ENCODE measurements at regions not wholly inside any gene's neighbourhood (a gene's known extent, or its start where the extent isn't known, plus 50 kb on each side); places are given as distances from the start of the nearest gene placed in this dataset.

DNA sequence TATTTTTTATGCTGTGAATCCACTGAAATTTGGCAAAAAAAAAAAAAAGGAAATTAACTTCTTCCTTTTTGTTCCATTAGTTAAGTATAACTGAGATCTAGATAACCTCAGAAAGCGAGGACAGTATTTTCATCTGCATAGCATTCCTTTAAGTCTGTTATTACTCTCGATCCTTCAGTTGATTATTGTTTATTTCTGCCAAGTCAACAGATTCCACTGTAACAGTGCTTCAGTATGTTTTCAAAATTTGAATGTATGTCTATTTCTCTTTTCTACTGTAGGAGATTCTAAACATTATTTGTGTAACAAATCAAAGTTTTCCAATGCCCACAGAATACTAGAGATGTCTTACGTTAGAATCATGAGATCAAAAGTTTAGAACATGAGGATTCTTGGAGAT is 133.1 kb upstream of the RGPD4 start:
- peaks cover 52% of the 10 kb centered on the region for H3K36me3 ChIP-seq (ENCODE audit: control insufficient read depth, insufficient read depth, low read length)
- intact Hi-C loops (cut with micrococcal nuclease) (no loop called here), in situ Hi-C loops (cut with MboI) (no loop called here)
- H3K4me2 ChIP-seq (ENCODE audit: insufficient read depth, low read length): no peak overlapping the region
- no TSS peak for BruUV-seq (replicated peaks)
- no peak overlapping the region for H3K27ac ChIP-seq (ENCODE audit: extremely low read depth, low read depth, low read length)
- peak; percentile 20; the same call in 1 of the 2 replicates for TF ChIP-seq C11orf30 (IDR thresholded peaks at IDR 0.05; ENCODE audit: low read depth)
- no peak for TF ChIP-seq BRCA1 (IDR thresholded peaks at IDR 0.05)
- TF ChIP-seq BRCA1 (CRISPR knock-in tag; IDR thresholded peaks at IDR 0.05): no peak
- TF ChIP-seq ZNF316 (IDR thresholded peaks at IDR 0.05): peak; percentile 63
- H3K9me3 ChIP-seq (replicated peaks; ENCODE audit: control insufficient read depth, insufficient read depth, low read depth, low read length): no peaks in the 10 kb centered on the region
- no peaks in the 10 kb centered on the region for H3K9me1 ChIP-seq (ENCODE audit: control insufficient read depth, insufficient read depth, low read length)
- CTCF ChIA-PET (ENCODE audit: low intra/inter-chr PET ratio): no interaction called here
- H2AFZ ChIP-seq (ENCODE audit: low read depth, low read length): no peak overlapping the region
- H4K20me1 ChIP-seq (replicated peaks; ENCODE audit: control insufficient read depth, insufficient read depth, low read length): no peaks in the 10 kb centered on the region; the same call in 1 of the 2 replicates
- 61% methylated on average over 3 of the region's 3 CpGs for WGBS (ENCODE audit: insufficient coverage, low coverage, missing lambda C conversion rate)
- H3K9ac ChIP-seq (ENCODE audit: insufficient read depth in 1 of 2, low read depth in 2 of 2, low read length in 2 of 2): no peak overlapping the region
- no peaks in the 10 kb centered on the region for H3K27me3 ChIP-seq (ENCODE audit: control insufficient read depth in 2 of 2, insufficient read depth in 2 of 2, low read length in 2 of 2)
- peaks cover 7% of the 10 kb centered on the region; the same call in 2 of the 3 replicates for H3K79me2 ChIP-seq (ENCODE audit: control insufficient read depth, insufficient read depth, low read length)
- no peak overlapping the region for H3K4me3 ChIP-seq
- POLR2A ChIA-PET: no interaction called here
- no peak for FAIRE-seq
- peaks cover 0 to 2% of the 10 kb centered on the region in 2 experiments; a peak in 2 of 5 replicates for H3K4me1 ChIP-seq (replicated peaks in 1 of 2; ENCODE audit: control insufficient read depth in 2 of 2, insufficient read depth in 2 of 2, low read length in 2 of 2)
- no peak for ATAC-seq
- DNase-seq (ENCODE audit: extremely low read depth in 1 of 4, low spot score in 3 of 4): no peak

DNA sequence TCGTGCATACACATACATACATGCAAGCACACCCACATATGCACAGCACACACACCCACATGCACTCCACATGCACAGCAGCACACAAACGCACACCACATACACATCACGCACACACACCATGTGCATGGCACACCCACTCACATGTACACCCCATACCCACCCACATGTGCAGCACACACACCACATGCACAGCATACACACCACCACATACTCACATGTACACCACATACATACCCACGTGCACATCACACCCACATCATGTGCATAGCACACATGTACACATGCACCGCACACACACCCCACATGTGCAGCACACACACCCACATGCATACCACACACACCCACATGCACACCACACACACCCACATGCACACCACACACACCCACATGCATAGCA is 132.0 kb upstream of the RGPD4 start:
- ATAC-seq (peak; percentile 35), FAIRE-seq (no peak), DNase-seq (ENCODE audit: extremely low read depth in 1 of 4, low spot score in 3 of 4) (no peak)
- Histone ChIP-seq H2AFZ (ENCODE audit: low read depth, low read length) (no peak overlapping the region), H3K27ac (ENCODE audit: extremely low read depth, low read depth, low read length) (no peak overlapping the region), H3K36me3 (ENCODE audit: control insufficient read depth, insufficient read depth, low read length) (peaks cover 58% of the 10 kb centered on the region), H3K79me2 (ENCODE audit: control insufficient read depth, insufficient read depth, low read length) (peaks cover 12% of the 10 kb centered on the region; the same call in 2 of the 3 replicates), H3K4me1 (replicated peaks in 1 of 2; ENCODE audit: control insufficient read depth in 2 of 2, insufficient read depth in 2 of 2, low read length in 2 of 2) (peaks cover 0 to 2% of the 10 kb centered on the region in 2 experiments; a peak in 2 of 5 replicates), H3K9me1 (ENCODE audit: control insufficient read depth, insufficient read depth, low read length) (no peaks in the 10 kb centered on the region), H3K4me3 (no peak overlapping the region), H3K4me2 (ENCODE audit: insufficient read depth, low read length) (no peak overlapping the region), H3K27me3 (ENCODE audit: control insufficient read depth in 2 of 2, insufficient read depth in 2 of 2, low read length in 2 of 2) (no peaks in the 10 kb centered on the region), H4K20me1 (replicated peaks; ENCODE audit: control insufficient read depth, insufficient read depth, low read length) (no peaks in the 10 kb centered on the region; the same call in 1 of the 2 replicates), H3K9ac (ENCODE audit: insufficient read depth in 1 of 2, low read depth in 2 of 2, low read length in 2 of 2) (no peak overlapping the region), H3K9me3 (replicated peaks; ENCODE audit: control insufficient read depth, insufficient read depth, low read depth, low read length) (no peaks in the 10 kb centered on the region)
- ChIA-PET POLR2A (no interaction called here), CTCF (ENCODE audit: low intra/inter-chr PET ratio) (no interaction called here)
- 76% methylated on average over 5 of the region's 5 CpGs for WGBS (ENCODE audit: insufficient coverage, low coverage, missing lambda C conversion rate)
- in situ Hi-C loops (cut with MboI): no loop called here
- BruUV-seq (replicated peaks): no TSS peak
- intact Hi-C loops (cut with micrococcal nuclease): no loop called here
- TF ChIP-seq, protein P1, sequence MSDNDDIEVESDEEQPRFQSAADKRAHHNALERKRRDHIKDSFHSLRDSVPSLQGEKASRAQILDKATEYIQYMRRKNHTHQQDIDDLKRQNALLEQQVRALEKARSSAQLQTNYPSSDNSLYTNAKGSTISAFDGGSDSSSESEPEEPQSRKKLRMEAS (CRISPR knock-in tag; IDR thresholded peaks at IDR 0.05): peak; percentile 34; the same call in 1 of the 2 replicates
- no peak for TF ChIP-seq ZZZ3 (IDR thresholded peaks at IDR 0.05)
- TF ChIP-seq POLR2AphosphoS2 (IDR thresholded peaks at IDR 0.05; ENCODE audit: low read length): peak; percentile 88
- TF ChIP-seq ARHGAP35 (IDR thresholded peaks at IDR 0.05; ENCODE audit: partially characterized antibody): no peak
- TF ChIP-seq, protein P2, sequence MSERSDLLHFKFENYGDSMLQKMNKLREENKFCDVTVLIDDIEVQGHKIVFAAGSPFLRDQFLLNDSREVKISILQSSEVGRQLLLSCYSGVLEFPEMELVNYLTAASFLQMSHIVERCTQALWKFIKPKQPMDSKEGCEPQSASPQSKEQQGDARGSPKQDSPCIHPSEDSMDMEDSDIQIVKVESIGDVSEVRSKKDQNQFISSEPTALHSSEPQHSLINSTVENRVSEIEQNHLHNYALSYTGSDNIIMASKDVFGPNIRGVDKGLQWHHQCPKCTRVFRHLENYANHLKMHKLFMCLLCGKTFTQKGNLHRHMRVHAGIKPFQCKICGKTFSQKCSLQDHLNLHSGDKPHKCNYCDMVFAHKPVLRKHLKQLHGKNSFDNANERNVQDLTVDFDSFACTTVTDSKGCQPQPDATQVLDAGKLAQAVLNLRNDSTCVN (CRISPR knock-in tag; IDR thresholded peaks at IDR 0.05): 0 out of 2 replicates have a peak, but pooled peaks have one; percentile 14
- TF ChIP-seq, protein P3, sequence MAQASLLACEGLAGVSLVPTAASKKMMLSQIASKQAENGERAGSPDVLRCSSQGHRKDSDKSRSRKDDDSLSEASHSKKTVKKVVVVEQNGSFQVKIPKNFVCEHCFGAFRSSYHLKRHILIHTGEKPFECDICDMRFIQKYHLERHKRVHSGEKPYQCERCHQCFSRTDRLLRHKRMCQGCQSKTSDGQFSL (CRISPR knock-in tag; IDR thresholded peaks at IDR 0.05): 0 out of 2 replicates have a peak, but pooled peaks have one; percentile 25
- TF ChIP-seq, protein P3 (tag; IDR thresholded peaks at IDR 0.05): no peak
- 0 out of 2 replicates have a peak, but pooled peaks have one; percentile 68 for TF ChIP-seq HDGF (IDR thresholded peaks at IDR 0.05)
- no peak for TF ChIP-seq ZNF695 (CRISPR knock-in tag; IDR thresholded peaks at IDR 0.05)
- peak; percentile 69 for TF ChIP-seq EGR1 (conservative IDR thresholded peaks at IDR 0.05)
- TF ChIP-seq MYNN (IDR thresholded peaks at IDR 0.05): peak; percentile 84; the same call in 1 of the 2 replicates
- no peak for TF ChIP-seq MYNN (CRISPR knock-in tag; IDR thresholded peaks at IDR 0.05)
- peak; percentile 87 for TF ChIP-seq SUPT5H (IDR thresholded peaks at IDR 0.05)

Data from K562 (cell line).